T-helper 9 cell (primary cell): ENCODE measurements at regions not wholly inside any gene's neighbourhood (a gene's known extent, or its start where the extent isn't known, plus 50 kb on each side); places are given as distances from the start of the nearest gene placed in this dataset.

Experiments
- DNase-seq: peaks from one replicate; pipeline ENCODE4 v3.0.0-alpha.2; 2020

- no peak for DNase-seq
Observed at GRCh38 chr11:45341372-45341771, 55.2 kb upstream of the SYT13 start.

DNA sequence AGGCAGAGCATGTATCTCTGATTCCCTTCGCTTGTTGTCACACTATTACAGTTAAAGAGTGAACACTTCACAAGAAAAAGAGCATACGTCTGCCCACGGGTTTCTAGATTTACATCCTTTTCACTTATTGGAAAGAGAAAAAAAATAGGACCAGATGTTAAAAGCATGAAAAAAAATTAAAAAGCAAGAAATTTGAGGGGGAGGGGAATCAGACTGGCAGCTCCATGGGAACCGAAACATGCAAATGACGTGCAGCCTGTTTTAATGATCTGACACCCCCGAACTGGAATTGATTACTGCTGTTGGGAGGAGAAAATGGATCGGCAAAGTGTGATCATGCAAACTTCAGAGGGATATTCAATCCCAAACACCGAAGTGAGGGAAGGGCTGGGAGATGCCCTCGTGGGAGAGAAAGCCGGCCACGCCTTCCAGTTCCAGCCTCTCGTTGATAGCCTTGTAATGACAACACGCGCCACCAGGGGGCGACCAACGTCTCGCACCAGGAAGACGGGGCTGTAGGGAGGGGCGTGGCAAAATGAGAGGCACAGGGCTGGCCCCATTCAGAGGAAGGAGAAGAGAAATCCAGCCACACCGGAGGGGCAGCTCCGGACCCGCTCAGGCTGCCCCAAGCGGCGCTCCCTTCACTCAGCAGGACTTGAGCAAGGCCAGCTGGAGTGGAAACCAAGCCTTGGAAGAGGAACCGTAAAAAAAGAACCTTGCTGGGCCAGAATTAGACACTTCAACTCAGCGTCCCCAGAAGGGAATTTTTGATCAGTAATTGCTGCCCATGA lies 53.8 kb upstream of the SYT13 start:
- DNase-seq, result peak; percentile 93

DNA sequence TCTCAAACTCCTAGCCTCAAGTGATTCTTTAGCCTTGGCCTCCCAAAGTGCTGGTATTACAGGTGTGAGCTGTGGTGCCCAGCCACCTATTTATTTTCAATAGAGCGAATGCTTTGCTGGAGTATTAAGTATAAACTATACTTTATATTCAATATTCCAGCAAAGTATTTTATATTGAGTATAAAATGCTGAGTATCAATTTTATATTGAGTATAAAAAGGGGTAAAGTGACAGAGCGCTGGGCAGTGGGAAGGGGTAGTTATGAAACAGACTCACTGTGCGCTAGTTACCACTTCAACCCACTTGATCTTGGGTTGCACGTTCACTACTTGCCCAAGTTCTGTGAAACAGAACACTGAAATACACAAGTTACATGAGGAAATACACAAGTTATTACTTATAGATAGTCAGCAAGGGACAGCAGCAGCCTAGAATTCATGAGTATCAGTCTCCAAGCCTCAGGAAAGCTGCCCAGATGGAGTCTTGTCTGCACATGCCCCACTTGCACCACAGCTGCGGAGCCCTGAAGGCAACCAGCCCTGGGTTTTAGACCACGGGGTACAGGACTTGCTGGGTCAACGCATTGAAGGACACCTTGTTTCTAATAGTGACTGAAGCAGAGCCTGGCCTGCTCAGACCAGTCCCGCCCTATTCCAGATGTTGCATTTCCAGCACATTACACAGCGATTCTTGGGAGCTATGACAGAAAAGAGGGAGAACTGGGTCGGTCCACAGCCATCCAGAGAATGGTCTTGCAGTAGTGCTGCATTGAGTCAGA lies 51.6 kb upstream of the SYT13 start:
- DNase-seq, result no peak

DNA sequence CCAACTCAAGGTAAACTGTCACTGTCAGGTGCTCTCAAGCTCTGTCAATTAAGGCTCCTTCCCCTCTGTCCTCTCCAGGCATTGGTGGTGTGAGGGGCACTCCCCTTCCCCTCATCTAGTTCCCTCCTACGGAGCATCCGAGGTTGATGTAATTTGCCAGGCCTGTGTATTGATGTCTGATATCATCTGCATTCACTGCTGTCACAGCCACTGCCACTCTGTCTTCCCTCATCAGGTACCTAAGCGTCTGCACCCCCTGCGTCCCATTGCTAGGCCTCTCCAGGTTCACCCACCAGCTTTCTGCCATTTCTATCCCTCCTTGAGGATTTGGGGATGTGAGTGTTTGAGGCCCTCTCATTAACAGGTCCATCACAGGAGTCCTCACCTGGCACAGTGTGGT lies 50.0 kb upstream of the SYT13 start:
- no peak for DNase-seq
